Activated naive CD4-positive, alpha-beta T cell treated with Interleukin-2 at 50 U/mL for 16 hours (primary cell): ENCODE measurements at regions not wholly inside any gene's neighbourhood (a gene's known extent, or its start where the extent isn't known, plus 50 kb on each side); places are given as distances from the start of the nearest gene placed in this dataset.
"Not testable (repeated sequence)": the region's sequence is repeated elsewhere in the genome, so short reads cannot be mapped to it uniquely, and the experiment has no call there.

Experiments used
- DNase-seq: peaks from one replicate; pipeline ENCODE4 v3.0.0-alpha.2; 2020

DNA sequence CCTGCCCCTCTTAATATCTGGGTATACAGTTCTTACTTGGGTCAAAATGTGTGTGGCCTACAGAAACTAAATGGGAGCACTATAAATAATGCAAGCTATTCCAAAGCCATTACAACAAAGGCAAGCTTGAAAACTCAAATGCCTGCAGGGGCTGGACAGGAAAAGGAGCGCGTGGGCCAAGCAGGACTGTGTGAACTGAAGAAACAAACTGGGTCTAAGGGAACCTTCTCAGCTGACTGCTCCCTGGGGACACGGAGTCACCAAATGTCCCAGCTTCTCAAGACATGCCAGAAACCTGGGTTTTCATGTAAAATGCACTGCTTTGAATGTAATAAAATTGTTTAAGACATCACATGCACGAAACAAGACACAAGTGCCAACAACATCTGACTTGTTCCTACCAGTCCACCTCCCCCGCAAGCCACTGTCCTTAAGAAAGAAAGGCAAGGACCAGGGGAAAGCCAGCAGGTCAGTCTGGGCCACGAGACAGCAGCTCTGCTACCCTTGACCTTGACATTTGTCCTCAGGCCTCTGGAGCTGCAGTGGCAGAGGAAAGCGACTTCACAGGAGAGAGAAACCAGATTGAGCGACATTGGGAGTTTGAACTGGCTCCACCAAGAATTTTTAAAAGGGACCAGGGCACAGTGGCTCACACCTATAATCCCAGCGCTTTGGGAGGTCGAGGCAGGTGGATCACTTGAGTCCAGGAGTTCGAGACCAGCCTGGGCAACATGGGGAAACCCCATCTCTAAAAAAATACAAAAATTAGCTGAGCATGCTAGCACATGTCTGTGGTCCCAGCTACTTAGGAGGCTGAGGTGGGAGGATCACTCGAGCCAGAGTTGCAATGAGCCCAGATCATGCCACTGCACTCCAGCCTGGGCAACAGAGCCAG is 89.7 kb upstream of the SH3BP4 start:
- no peak for DNase-seq

DNA sequence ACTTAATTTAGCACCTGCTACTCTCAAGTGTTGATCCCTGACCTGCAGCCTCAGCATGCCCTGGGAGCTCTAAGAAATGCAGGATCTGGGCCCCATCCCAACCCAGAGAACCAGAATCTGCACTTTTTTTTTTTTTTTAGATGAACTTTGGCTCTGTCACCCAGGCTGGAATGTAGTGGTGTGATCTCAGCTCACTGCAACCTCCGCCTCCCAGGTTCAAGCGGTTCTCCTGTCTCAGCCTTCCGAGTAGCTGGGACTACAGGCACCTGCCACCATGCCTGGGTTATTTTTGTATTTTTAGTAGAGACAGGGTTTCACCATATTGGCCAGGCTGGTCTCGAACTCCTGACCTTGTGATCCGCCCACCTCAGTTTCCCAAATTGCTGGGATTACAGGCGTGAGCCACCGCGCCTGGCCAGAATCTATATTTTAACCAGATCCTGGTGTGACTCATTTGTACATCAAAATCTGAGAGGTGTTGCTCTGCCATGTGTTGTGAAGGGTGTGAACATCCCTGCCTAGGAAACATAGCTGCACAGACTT is 92.4 kb upstream of the SH3BP4 start:
- not testable (repeated sequence) for DNase-seq

GRCh38 chr2:234858790-234859329 is 93.0 kb upstream of the SH3BP4 start:
- no peak for DNase-seq

GRCh38 chr2:234858145-234858544 is 93.7 kb upstream of the SH3BP4 start:
- no peak for DNase-seq

GRCh38 chr2:234853729-234854128 is 98.1 kb upstream of the SH3BP4 start:
- no peak for DNase-seq

GRCh38 chr2:234852941-234853340 is 98.9 kb upstream of the SH3BP4 start:
- no peak for DNase-seq

DNA sequence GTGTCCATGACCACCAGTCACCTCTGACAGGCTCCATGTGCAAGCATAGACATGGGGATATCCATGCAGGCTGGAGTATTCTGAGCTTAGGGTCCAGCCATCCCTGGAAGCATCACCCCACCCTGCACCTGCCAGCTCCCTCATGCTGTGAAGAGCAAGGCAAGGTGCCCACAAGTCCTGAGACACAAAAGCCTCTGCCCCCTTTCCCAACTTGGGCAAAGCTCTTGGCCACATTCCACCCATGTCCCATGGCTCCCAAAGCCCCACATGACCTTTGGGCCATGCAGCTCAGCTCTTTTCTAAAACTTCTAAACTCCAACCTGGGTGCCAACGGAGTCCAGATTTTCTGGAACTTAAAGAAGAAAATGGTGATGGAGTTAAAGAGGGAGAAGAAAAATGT is 99.8 kb upstream of the SH3BP4 start:
- no peak for DNase-seq

- no peak for DNase-seq
Observed at GRCh38 chr2:234851451-234851850, 100.4 kb upstream of the SH3BP4 start.

DNA sequence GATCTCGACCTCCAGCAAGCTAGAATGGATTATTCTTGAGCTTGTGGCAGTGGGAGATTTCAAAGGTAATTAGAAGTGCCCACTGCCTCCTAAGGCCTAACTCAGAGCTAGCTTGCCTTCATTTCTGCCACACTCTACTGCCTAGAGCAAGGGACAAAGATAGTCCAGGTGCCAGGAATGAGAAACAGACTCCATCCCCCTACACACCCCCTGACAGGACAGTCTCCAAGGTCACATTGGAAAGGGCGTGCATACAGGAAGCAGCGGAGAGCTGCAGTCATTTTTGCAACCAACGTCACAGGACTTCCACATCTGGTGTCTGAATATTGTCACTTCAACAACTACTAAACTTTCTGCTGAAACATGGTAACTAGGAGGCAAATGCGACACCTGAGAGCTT is 101.0 kb upstream of the SH3BP4 start:
- no peak for DNase-seq

GRCh38 chr2:234849678-234850077 is 102.1 kb upstream of the SH3BP4 start:
- no peak for DNase-seq

DNA sequence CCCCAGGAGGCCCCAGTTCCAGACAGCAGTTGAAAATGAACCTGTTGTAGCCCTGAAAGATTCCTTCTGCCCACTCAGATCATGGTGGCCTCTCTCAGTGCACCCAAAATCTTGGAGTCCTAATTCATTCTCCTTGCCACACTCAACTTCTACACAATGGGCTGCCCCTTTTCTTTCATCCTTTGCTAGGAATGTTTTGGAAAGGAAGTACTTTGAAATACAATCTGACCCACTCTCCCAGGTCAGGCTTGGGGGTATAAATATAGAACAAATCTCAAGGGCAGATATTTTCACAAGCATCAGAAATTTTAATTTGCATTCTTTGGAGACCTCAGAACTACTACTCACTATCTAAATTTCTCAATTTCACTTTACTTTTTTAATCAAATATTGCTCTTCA is 103.2 kb upstream of the SH3BP4 start:
- DNase-seq = no peak

- DNase-seq = no peak
Observed at GRCh38 chr2:234847639-234848038, 104.2 kb upstream of the SH3BP4 start.

DNA sequence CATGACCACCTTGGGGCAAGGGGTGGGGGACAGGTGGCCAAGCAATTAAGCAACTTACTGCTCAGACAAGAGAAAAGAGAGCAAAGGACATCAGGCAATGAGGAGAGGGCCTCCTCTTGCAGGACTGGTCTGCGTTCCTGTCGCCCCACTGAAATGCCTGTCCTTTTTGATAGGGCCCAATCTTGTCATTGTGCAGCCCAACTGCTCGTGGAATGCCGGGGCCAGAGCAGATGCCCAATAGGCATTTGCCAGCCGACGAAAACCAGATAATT is 104.5 kb upstream of the SH3BP4 start:
- DNase-seq = no peak

DNA sequence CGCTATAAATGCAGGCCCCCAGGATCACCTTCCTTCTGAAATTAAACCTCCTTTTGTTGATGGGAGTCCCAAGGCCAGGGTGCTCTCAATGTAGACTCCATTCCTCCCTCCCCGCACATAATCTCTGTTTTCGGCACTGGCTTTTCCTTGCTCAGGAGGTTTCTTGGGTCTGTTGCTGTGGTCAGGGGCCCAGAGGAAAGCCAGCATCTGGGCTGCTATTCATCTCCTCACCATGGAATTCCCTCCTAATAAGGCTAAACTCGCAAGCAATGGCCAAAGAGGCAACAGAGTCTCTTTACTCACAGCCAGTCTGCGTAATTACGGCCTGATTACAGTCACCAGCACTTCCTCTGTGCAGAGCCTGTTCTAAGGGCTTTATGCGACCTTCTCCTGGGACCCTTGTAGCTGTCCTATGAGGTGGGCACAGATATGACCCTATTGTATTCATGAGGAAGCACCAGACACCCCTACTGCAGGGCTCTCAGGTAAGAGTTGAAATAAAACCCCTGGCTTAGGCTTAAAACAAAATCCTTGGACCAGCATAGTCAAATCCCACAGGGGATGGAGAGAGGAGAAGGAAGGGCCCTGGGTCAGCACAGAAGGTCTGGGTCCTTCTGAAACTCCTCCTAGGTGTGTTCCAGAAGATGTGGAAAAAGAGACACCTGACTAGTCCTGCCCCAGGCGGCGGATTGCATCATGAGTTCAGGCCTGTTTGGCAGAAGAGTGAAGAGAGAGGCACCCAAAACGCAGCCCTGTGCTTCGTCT is 105.0 kb upstream of the SH3BP4 start:
- DNase-seq = no peak

DNA sequence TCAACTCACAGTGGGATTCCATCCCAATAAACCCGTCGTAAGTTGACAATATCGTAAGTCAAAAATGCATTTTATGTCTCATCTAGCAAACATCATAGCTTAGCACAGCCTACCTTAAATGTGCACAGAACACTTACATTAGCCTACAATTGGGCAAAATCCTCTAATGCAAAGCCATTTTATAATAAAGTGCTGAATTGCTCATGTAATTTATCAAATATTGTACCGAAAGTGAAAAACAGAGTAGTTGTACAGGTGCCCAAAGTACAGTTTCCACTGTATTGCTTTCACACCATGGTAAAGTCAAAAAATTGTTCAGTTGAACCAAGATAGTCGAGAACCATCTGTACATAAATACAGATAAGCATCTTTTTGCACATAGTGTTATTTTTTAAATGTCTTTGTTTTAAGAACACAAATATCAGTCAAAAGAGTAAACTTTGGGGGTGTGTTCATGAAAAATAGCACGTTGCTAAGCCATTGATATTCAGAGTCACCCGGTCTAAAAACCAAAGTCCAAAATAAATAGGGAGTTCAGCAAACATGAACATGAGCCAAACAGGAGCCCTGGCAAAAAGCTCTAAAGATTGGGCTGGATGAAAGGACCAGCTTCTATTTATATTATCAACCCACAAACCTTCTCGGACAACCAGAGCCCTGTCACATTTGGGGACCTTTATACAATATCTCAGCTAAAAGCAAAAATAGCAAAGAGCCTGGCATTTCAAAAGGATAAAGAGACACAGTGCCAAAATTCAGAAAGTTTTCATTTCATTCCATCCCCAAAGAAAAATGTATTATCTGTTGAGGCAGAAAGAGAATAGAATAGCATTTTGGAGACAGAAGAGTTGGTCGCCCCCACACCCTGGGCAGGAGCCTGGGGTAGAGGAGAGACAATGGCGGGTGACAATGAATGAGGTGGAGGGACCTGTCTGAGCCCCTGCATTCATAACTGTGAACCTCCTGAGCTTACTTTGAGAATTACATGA is 105.9 kb upstream of the SH3BP4 start:
- no peak for DNase-seq

GRCh38 chr2:234843411-234843810 is 108.4 kb upstream of the SH3BP4 start:
- no peak for DNase-seq

GRCh38 chr2:234842753-234843152 is 109.1 kb upstream of the SH3BP4 start:
- DNase-seq = no peak

- DNase-seq = no peak
Observed at GRCh38 chr2:234841321-234842015, 110.3 kb upstream of the SH3BP4 start.

DNA sequence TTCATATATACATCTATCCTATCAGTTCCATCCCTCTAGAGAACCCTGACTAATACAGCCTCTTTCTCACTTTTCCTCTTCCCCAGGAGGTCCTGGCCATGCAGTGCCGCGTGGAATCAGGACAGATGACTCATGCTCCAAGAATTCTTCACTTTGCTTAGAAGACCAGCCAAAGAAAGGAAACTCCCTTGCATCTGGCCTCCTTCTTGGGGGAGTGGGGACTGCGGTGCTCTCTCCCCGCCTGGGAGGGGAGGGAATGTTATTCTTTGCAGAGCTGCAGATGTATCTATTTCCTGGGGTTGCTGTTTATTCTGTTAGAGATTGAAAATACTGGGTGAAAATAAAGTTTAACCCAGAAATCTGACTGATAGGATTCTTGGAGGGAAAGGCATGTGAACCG is 111.5 kb upstream of the SH3BP4 start:
- DNase-seq = no peak

DNA sequence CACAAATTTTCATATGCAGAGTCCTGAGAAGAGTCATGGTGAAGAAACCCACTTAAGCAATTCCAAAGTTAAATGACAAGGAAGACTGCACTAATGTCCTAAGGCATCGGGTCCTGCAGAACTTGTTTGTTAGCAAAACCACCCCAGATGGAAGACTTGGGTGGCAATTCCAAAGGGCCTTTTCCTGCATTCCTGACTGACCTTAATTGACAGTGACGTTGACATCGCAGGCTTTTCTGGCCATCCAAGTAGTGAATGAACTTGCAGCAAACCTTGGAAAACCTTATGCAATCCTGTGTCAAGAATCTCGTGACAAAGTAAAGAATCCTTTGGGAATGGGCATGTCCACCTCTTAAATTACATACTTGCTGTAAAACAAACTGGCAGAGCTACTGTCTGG is 112.5 kb upstream of the SH3BP4 start:
- DNase-seq = no peak

DNA sequence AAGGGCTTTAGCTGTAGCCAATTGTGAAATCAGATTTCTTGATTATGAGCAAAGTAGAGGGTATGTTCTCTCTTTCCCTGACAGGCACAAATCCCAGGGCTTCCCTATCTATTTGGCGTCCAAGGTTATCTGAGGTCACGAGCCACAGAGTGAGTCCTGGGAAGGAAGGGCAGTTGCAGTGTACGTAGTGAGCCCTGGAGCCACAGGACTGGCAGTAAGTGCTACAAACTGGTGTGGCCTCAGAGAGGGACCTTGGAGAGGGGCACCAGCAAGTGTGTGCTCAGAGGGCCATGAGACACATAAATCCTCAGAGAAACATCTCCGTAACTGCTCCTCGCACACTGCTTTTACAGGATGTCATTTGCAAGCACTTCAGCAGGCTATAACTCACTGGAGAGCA is 115.5 kb upstream of the SH3BP4 start:
- no peak for DNase-seq

DNA sequence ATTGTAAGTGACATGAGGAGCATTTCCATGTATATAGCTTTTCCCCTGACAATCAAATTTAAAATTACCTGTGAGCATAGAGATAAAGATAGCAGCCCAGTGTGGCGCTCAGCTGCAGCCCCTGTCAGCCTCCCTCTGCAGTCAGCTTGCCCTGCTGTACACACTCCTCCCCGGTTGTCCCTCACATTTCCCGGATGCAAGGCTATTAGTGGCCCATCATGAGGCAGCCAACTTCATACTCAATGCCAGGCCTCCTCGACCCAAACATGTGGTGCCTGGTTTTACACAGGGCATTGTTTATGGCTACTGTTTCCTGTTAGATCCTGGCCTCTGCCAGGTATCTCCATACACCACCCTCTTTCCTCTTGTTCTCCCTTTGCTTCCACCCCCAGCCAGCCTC is 116.1 kb upstream of the SH3BP4 start:
- no peak for DNase-seq
